GM18511 (cell line): ENCODE measurements at regions not wholly inside any gene's neighbourhood (a gene's known extent, or its start where the extent isn't known, plus 50 kb on each side); places are given as distances from the start of the nearest gene placed in this dataset.
"Not testable (repeated sequence)": the region's sequence is repeated elsewhere in the genome, so short reads cannot be mapped to it uniquely, and the experiment has no call there.

Source experiments
- ATAC-seq: cut with Tn5 transposase; IDR thresholded peaks from one replicate; pipeline ENCODE4 v1.9.1; 2021; ENCODE audit warnings: mild to moderate bottlenecking, moderate library complexity; ENCODE audit not compliant: unreplicated experiment

DNA sequence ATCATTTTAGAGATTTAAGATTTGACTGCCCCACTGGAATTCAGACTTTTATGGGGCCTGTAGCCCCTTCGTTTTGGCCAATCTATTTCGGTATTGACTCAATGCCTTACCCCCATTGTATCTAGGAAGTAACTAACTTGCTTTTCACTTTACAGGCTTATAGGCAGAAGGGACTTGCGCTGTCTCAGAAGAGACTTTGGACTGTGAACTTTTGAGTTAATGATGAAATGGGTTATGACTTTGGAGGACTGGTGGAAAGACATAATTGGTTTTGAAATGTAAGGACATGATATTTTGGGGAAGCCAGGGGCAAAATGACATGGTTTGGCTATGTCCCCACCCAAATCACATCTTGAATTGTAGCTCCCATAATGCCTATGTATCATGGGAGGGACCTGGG is 463.0 kb upstream of the KLHL1 start:
- ATAC-seq: no peak

DNA sequence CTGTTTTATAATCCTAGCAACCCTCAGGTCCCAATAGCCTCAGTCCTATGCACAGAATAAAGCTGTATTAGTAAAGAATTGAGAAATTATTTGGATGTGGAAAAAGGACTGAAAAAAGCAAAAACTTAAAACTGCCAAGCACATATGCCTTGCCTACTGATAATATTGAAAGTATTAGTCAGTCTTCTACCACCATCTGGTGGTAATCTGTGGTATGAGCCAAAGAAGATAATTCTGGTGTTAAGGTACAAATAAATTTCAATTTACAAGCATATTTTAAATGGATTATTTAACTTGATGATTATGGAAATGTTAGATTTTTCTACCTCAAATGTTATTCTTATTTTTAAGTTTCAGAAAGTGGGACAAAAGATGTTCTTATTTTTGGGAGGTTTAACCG is 460.3 kb upstream of the KLHL1 start:
- ATAC-seq: peak; percentile 83

DNA sequence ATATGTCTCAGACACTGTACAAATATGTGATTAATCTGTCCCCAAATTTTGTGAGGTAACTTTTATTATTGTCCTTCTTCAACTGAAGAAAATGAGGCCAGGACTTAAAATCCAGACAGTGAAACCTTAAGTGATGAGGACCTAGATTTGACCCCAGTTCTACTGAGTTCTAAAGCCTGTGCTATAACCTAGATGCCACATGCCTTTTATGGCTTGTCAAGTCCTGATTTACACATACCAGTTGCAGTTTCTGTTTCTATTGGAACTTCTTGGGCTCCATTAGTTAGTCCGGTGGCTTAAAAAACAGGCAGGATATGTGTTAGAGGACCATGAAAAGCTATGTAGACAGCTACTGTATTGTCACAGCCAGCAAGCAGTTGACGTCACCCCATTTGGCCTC is 436.5 kb upstream of the KLHL1 start:
- no peak for ATAC-seq

DNA sequence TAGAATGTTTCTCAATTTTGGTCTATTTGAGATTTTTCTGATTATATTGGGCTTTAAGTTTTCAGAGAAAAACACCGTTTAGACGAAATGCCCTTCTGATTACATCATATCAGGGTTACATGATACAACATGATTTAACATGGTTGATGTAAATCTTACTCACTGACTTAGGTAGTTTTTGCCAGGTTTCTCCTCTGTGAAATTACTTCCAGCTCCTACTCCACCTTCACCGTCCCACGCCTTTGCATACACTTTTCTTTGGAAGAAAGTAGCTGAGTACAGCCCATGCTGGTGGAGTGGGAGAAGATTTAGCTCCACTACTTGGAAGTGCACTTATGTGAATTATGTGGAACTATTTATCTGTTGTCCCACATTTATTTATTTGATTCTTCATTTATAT is 433.2 kb upstream of the KLHL1 start:
- ATAC-seq: no peak

DNA sequence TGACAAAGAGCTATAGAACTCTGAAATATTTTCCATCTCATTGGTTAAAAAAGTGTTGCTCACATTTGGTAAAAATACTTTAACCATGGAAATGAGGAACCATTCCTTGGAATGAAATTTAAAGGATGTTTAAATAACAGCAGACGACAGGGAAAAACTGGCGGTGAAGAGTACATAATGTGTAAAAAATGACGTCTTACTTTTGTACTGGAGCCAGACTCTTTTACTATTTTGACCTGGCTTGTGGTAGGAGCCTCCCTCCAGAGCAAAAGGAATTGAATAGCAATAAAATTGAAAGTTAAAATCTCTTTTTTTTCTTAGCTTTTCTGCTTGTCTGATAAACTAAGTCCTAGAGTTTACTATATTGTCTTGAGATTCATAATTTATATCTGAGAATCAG is 426.2 kb upstream of the KLHL1 start:
- no peak for ATAC-seq

DNA sequence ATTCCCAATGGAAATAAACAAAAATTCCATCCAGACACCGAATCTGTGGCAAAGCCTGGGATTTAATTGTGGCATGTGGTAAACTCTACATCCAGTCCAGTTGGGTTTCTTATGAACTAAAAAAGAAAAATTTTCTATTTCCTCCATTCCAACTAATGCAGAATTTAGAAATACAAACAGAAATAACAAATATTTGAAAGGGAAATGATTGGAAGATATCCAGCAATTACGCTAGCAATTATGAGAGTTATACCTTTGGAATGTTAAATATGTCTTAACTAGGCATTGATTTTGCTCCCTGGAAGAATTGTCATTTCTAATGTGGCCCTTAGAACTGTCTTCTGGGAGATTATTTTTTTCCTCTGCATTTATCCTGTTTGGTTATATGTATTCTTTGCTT is 421.4 kb upstream of the KLHL1 start:
- ATAC-seq: no peak

DNA sequence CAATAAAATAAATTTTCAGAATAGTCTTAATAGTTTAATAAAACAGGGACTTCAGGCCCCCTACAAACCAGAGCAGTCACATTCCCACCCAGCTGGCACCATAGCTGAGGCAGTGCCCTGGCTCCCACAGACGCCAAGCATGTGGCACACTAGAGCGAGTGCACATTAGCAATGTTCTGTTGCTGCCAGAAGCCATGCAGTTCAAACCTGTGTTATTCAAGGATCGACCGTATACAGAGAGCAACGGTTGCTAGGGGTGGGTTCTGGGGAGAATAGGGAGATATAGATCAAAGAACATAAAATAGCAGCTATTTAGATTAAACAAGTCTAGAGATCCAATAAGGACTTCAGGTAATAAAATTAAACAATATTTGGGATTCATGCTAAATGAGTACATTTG is 419.3 kb upstream of the KLHL1 start:
- ATAC-seq: no peak

DNA sequence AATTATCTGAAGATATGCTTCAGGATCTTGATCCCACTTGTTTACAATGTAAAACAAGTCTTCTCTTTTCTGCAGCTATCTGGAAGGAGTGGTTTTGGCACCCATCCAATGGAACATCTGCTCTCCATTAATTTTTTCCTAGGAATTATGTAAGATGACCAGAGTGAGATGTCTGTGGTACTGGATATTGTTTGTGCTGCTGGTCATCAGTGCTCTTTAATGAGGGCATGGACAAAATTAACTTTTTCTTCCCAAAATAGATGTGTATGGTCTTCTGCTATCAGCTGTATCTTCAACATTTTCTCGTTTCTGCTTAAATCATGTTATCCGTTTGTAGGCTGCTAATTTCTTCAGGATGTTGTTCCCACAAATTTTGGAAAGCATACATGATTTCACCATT is 415.4 kb upstream of the KLHL1 start:
- ATAC-seq: no peak

DNA sequence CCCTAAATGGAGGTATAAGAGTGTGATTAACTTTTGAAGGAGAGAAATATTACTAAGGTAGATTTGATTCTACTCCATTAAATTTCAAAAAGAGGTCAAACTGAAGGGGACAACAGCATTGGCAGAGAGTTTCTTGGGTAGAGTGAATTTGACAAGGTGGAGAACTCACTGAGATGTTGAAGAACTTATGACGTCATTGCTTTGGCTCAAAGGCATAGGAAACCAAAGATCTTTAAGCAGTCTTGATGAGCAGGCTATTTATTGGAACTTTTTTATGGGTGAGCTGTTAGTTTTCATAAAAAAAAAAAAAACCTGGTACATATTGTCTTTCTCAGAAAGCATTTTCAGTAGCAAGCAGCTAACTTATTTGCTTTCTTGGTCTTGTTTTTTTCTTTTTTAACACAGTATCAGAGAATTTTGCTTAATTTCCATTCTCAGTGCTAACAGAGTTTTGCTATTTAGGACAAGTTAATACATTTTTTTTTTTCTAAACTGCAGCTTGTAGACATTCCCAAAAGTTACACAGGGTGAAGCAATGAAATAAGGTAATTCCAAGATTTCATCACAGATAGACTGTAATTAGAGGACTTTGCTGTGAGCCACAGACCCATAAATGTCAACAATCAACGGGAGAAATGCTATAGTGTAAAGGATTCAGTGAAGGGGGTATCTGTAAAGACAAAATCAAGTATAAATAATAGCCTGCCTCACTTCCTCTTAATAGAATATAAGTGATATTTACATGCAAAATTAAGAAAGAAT is 412.2 kb upstream of the KLHL1 start:
- ATAC-seq: no peak

DNA sequence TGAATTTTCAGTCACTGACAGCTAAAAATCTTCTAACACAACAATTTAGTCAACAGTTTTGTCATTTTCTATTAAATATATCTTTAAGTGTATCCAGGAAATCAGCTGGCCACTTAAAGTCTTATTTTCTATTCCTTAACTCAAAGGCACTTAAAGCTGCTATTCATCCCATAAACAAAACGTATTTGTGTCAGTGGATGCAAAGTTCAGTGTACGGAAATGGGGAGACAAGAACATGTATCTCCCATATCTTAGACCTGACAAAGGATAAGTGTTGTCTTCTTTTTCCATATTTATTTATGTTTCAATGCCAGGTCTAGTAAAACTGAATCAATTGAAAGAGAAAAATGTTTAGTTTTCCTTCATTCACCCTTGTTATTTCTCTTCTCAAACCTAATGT is 409.8 kb upstream of the KLHL1 start:
- no peak for ATAC-seq

DNA sequence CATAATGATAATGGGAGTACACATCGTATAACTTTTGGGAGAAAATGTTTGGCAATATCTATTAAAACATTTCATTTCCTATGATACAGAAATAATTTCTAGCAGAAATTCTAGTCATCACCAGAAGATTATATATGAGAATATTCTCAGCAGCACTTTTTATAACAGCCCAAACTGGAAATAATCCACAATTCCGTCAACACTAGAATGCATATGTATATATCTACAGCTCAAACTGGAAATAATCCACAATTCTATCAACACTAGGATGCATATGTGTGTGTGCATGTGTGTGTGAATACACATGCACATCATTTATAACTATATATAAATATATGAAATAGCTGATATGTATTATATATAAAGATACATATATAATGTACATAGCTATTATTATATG is 408.0 kb upstream of the KLHL1 start:
- no peak for ATAC-seq

DNA sequence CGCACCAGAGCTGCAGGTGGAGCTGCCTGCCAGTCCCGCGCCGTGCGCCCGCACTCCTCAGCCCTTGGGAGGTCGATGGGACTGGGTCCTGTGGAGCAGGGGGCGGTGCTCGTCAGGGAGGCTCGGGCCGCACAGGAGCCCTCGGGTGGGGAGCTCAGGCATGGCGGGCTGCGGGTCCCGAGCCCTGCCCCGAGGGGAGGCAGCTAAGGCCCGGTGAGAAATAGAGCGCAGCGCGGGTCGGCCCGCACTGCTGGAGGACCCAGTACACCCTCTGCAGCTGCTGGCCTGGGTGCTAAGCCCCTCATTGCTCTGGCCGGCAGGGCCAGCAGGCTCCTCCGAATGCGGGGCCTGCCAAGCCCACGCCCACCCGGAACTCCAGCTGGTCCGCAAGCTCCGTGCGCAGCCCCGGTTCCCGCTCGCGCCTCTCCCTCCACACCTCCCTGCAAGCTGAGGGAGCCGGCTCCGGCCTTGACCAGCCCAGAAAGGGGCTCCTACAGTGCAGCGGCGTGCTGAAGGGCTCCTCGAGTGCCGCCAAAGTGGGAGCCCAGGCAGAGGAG is 403.7 kb upstream of the KLHL1 start:
- not testable (repeated sequence) for ATAC-seq

DNA sequence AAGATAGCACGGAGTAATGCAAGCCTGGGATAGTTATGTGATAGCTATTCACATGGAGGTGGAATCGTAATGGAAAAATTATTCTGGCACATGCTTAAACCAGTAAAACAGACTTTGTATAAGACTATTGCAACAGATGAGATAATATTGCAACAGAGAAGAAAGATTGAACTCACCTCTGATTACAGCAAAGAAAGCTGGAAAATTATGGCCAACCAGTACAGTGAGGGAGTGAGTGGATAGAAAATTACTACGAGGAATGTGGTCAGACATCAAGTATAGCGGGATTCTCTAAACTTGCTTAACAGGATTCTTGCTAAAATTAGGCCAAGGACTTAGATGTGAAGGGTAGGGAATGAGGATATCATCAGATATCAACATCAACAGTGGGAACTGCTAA is 397.6 kb upstream of the KLHL1 start:
- no peak for ATAC-seq

DNA sequence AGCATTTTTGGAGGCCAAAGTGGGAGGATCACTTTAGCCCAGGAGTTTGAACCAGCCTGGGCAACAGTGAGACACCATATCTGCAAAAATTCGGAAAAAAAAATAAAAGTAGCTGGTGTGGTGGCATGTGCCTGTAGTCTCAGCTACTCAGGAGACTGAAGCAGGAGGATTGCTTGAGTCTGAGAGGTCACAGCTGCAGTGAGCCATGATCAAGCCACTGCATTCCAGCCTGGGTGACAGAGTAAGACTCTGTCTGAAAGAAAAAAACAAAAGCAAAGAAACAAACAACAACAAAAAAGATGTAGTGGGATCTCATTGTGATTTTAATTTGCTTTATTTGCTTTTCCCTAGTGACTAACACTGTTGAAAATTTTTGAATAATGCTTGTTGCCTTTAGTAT is 394.7 kb upstream of the KLHL1 start:
- ATAC-seq: no peak

DNA sequence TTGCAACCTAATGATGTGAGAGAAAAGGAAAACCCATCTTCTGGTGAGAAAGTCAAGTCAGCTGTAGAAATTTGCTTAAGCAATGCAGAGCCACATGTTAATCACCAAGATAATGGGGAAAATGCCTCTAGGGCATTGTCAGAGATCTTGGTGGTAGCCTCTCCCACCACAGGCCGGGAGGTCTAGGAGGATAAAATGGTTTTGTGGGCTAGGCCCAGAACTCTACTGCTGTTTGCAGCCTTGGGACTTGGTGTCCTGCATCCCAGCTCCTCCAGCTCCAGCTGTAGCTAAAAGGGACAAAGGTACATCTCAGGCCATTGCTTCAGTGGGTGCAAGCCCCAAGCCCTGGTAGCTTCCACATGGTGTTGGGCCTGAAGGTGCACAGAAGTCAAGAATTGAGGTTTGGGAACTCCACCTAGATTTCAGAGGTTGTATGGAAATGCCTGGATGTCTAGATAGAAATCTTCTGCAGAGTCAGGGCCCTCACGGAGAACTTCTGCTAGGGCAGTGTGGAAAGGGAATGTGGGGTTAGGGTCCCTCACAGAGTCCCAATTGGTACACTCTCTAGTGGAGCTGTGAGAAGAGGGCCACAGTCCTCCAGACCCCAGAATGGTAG is 382.2 kb upstream of the KLHL1 start:
- ATAC-seq: no peak

DNA sequence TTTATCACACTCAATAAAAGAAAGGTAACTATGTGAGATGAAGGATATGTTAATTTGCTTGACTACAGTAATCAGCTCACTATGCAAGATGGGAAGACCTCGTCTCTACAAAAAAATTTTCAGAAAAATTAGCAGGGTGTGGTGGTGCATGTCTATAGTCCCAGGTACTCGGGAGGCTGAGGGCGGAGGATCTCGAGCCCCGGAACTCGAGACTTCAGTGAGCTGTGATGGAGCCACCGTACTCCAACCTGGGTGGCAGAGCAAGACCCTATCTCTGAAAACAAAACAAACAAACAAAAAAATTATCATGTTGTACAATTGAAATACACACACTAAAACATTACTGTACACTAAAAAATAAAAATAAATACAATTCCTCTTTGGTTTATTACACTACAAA is 376.7 kb upstream of the KLHL1 start:
- no peak for ATAC-seq

DNA sequence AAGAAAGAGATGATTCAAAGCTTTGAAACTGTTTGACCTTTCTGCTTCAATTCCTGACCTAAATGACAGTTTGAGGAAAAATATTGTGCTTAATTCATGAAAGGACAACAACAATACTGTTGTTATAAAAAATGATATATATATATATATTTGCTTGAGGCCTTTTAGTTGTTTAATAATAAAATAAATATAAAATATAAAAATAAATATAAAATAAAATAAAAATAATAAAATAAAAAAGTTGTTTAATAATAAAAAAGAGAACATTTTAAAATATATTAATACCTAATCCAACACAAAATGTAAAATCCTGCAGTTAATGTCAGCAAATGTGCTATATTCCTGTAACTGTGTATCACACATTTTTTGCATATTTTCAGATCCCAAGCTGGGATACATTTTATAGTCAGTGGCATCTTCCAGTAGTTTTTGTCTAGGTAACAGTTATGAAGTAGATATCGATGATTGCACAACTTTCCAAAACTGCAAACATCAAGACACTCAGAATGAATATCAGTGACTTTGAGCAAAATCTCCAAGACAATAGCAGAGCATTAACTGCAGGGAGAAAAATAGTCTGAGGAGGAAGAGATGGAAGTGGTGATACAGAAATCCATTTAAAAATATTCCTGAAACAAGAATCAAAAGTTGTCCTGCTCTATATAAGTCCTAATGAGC is 375.5 kb upstream of the KLHL1 start:
- ATAC-seq: no peak

DNA sequence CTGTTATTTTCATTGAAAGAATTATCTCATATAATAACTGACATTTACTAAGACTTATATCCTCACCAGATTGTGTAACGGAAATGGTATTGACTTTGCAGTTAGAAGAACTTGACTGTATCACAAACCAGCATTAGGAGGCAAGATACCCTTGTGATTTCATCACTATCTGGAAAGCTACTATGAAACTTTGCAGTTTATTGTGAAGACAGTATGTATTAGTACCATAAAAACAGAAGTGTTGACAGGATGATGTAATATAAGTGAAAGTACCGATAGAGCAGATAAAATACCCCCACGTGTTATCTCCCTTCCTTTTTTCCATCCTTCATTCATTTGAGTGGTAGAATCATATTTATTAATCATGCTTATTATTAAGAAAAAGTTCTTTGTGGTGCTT is 365.7 kb upstream of the KLHL1 start:
- no peak for ATAC-seq

DNA sequence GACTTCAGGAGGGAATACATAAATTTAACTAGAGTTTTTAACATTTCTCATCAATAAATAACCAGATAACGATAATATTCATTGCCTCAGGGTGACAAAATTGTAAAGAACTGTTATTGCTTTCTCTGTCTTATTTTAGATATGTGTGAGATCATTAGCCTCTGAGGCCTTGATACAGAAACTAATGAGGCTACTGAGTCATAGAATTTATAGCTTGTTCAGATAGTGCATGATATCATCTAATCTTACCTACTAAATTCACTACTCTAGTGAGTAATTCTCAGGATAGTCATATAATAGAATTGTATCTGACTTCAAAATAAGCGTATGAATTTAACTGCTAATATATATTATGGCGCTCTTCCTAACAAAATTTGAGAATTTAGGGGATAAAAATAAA is 360.8 kb upstream of the KLHL1 start:
- ATAC-seq: no peak

DNA sequence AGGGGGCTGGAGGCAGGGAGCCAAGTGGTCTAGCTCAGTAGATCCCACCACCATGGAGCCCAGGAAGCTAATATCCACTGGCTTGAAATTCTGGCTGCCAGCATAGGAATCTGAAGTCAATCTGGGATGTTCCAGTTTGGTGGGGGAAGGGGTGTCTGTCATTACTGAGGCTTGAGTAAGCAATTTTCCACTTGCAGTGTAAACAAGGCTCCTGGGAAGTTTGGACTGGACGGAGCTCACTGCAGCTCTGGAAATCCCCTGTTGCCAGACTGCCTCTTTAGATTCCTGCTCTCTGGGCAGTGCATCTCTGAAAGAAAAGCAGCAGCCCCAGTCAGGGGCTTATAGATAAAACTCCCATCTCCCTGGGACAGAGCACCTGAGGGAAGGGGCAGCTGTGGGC is 349.2 kb upstream of the KLHL1 start:
- no peak for ATAC-seq

DNA sequence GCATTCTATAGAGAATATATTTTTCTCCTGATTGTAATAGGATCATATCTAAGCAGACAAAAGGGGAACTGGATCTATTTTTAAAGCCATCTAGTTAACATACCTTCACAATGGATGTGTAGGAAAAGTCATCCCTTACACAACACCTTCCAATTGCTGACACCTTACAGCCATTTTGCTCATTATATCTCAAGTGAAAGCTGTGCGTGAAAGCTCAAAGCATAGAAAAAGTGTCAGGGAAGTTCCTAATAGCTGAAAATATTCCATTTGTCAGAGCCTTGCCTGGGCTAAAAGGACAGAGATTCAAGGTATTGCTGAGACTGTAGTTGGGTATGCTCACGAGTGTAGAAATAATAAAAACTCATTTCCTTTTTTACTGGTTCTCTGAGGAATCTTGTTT is 340.6 kb upstream of the KLHL1 start:
- ATAC-seq: no peak

DNA sequence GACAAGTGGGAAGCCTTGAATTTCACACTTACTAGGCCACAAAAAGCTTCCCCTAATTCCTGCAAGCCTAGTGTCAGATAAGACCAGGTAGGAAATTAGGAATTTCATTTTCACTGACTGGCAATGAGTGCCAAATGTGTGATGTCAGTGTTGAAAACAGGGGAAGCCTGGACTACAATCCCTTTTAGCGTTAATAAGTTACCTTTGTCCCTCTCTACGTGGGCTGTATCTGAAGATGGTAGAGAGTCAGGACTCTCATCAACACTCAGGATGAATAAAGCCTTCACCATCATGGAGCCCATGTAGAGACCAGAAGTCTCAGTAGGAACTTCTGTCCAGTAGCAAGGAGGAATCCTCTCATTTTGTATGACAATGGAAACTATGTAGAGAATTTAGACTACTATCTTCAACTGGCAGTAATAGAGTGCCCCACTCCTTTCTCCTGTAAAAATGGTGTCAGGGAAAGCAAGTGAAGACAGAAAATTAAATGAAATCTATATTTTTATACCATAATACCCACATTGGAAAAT is 324.1 kb upstream of the KLHL1 start:
- ATAC-seq: no peak
